CD4-positive, CD25-positive, alpha-beta regulatory T cell (primary cell): ENCODE measurements at regions not wholly inside any gene's neighbourhood (a gene's known extent, or its start where the extent isn't known, plus 50 kb on each side); places are given as distances from the start of the nearest gene placed in this dataset.

Experiments
- ATAC-seq, 2 donors: fragments of 150-1000 bp; cut with Tn5 transposase; one replicate each; pipeline ENCODE4 v1.10.0; 2021; ENCODE audit warnings: low read depth in 2 of 2, moderate number of reproducible peaks in 2 of 2, moderate library complexity in 1 of 2
- DNase-seq, 3 donors: peaks; one replicate each; pipeline versions ENCODE4 v3.0.0 to v3.0.0-alpha.2; 2012 to 2022; ENCODE audit warnings: mixed read lengths in 1 of 3
- H3K27ac ChIP-seq: one replicate; pipeline ENCODE4 v1.7.0; 2013; ENCODE audit warnings: mild to moderate bottlenecking, low read length; ENCODE audit not compliant: insufficient read depth, poor library complexity, severe bottlenecking
- H3K27me3 ChIP-seq: one replicate; pipeline ENCODE4 v1.7.0; 2013; ENCODE audit warnings: low read length; ENCODE audit not compliant: control insufficient read depth, insufficient read depth
- H3K36me3 ChIP-seq: one replicate; pipeline ENCODE4 v1.7.0; 2013; ENCODE audit warnings: mild to moderate bottlenecking, low read length, moderate library complexity; ENCODE audit not compliant: control insufficient read depth, insufficient read depth
- H3K4me1 ChIP-seq: 2 replicates; pipeline ENCODE4 v1.7.0; 2013; ENCODE audit warnings: mild to moderate bottlenecking, low read length; ENCODE audit not compliant: insufficient read depth, control insufficient read depth, poor library complexity, severe bottlenecking
- H3K4me3 ChIP-seq: one replicate; pipeline ENCODE4 v1.7.0; 2013; ENCODE audit warnings: low read depth, mild to moderate bottlenecking, low read length, moderate library complexity
- H3K9me3 ChIP-seq, 2 experiments: 1 replicate in 1 of 2; 2 replicates in 1 of 2; pipeline ENCODE4 v1.7.0; 2013; ENCODE audit warnings: low read length in 2 of 2, mild to moderate bottlenecking in 1 of 2, moderate library complexity in 1 of 2; ENCODE audit not compliant: control insufficient read depth in 2 of 2
- H3K27ac Mint-ChIP-seq, 3 donors: one replicate each; pipeline ENCODE4 v1.8.0; 2020 to 2022; ENCODE audit warnings: mild to moderate bottlenecking in 3 of 3, mixed read lengths in 3 of 3, moderate library complexity in 2 of 3
- H3K27me3 Mint-ChIP-seq: one replicate; pipeline ENCODE4 v1.8.0; 2022; ENCODE audit warnings: mild to moderate bottlenecking, mixed read lengths
- H3K36me3 Mint-ChIP-seq: one replicate; pipeline ENCODE4 v1.8.0; 2020; ENCODE audit warnings: mixed read lengths
- H3K4me1 Mint-ChIP-seq, 4 donors: one replicate each; pipeline ENCODE4 v1.8.0; 2020 to 2022; ENCODE audit warnings: mixed read lengths in 4 of 4, mild to moderate bottlenecking in 1 of 4
- H3K4me3 Mint-ChIP-seq, 4 donors: one replicate each; pipeline ENCODE4 v1.8.0; 2020 to 2022; ENCODE audit warnings: mild to moderate bottlenecking in 4 of 4, mixed read lengths in 4 of 4, moderate library complexity in 3 of 4
- H3K9me3 Mint-ChIP-seq, 7 donors: one replicate each; pipeline ENCODE4 v1.8.0; 2020 to 2022; ENCODE audit warnings: mixed read lengths in 7 of 7, mild to moderate bottlenecking in 3 of 7, moderate library complexity in 2 of 7

DNA sequence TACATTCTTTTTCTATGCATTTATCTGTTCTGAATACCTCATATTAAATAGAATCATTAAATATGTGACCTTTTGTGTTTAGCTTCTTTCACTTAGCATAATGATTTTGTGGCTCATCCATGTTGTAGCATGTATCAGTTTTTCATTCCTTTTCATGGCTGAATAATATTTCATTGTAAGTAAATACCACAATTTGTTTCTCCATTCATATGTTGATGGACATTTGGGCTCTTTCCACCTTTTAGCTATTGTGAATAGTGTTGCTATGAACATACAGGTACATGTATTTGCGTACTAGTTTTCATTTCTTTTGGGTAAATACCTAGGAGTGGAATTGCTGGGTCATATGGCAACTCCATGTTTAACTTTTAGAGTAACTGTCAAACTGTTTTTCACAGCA lies 85.1 kb downstream of the GNL3L start:
- Histone ChIP-seq H3K9me3 (no peaks in the 10 kb centered on the region), H3K27me3 (no peaks in the 10 kb centered on the region), H3K4me1 (no peaks in the 10 kb centered on the region), H3K36me3 (no peaks in the 10 kb centered on the region), H3K27ac (no peak overlapping the region), H3K4me3 (no peak overlapping the region)
- no peaks in the 10 kb centered on the region for H3K27me3 Mint-ChIP-seq
- H3K4me1 Mint-ChIP-seq, result no peaks in the 10 kb centered on the region
- H3K4me3 Mint-ChIP-seq, result peak overlapping the region in 1 of 4 donors; percentile 25
- DNase-seq (no peak), ATAC-seq (no peak)
- H3K27ac Mint-ChIP-seq, result no peak overlapping the region
- peaks cover 0 to 13% (median 10%) of the 10 kb centered on the region in 7 donors for H3K9me3 Mint-ChIP-seq
- H3K36me3 Mint-ChIP-seq, result peaks cover 14% of the 10 kb centered on the region

DNA sequence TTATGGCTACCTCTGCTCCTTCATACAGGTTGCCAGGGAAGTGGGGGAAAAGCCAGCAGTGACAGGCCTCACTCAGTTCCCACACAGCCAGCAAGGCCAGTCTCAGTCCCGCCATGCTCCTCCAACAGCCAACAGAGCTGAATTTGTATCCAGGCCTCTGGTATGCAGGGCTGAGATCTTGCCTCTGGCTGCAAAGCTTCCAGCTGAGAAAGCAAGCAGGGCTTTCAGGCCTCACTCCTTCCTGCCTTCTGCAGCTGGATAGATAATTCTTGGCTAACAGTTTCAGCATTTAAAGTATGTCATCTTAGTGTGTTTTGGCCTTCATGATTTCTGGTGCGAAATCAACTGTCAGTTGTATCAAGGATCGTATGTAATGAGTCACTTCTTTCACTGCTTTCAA lies 103.6 kb downstream of the GNL3L start:
- H3K4me3 Mint-ChIP-seq, result no peak overlapping the region
- peaks cover 0 to 21% (median 8%) of the 10 kb centered on the region in 7 donors for H3K9me3 Mint-ChIP-seq

GRCh38 chrX:54639018-54639345 lies 109.0 kb downstream of the GNL3L start:
- peak in 1 of 3 donors; percentile 3 for DNase-seq
- Histone ChIP-seq H3K27me3 (no peaks in the 10 kb centered on the region), H3K4me3 (peak overlapping the region; percentile 27), H3K27ac (peak overlapping the region; percentile 95), H3K4me1 (peaks cover 5% of the 10 kb centered on the region), H3K9me3 (no peaks in the 10 kb centered on the region), H3K36me3 (no peaks in the 10 kb centered on the region)
- Mint-ChIP-seq H3K4me1 (peaks cover 0 to 22% (median 13%) of the 10 kb centered on the region in 4 donors), H3K36me3 (peaks cover 4% of the 10 kb centered on the region), H3K27ac (peak overlapping the region in 2 of 3 donors; percentile 98 to 99), H3K9me3 (peaks cover 0 to 7% (median 2%) of the 10 kb centered on the region in 7 donors), H3K4me3 (peak overlapping the region; percentile 89 to 98 (median 94)), H3K27me3 (peaks cover 1% of the 10 kb centered on the region)
- no peak for ATAC-seq

More for the DNA sequence above, 103.6 kb downstream of the GNL3L start:
- H3K27ac Mint-ChIP-seq, result no peak overlapping the region
- peaks cover 0 to under 1% (median 0%) of the 10 kb centered on the region in 4 donors for H3K4me1 Mint-ChIP-seq
- Histone ChIP-seq H3K4me1 (no peaks in the 10 kb centered on the region), H3K9me3 (no peaks in the 10 kb centered on the region), H3K27ac (no peak overlapping the region), H3K27me3 (no peaks in the 10 kb centered on the region), H3K36me3 (no peaks in the 10 kb centered on the region), H3K4me3 (no peak overlapping the region)
- peaks cover 14% of the 10 kb centered on the region for H3K27me3 Mint-ChIP-seq
- ATAC-seq (no peak), DNase-seq (no peak)
- peaks cover 4% of the 10 kb centered on the region for H3K36me3 Mint-ChIP-seq

DNA sequence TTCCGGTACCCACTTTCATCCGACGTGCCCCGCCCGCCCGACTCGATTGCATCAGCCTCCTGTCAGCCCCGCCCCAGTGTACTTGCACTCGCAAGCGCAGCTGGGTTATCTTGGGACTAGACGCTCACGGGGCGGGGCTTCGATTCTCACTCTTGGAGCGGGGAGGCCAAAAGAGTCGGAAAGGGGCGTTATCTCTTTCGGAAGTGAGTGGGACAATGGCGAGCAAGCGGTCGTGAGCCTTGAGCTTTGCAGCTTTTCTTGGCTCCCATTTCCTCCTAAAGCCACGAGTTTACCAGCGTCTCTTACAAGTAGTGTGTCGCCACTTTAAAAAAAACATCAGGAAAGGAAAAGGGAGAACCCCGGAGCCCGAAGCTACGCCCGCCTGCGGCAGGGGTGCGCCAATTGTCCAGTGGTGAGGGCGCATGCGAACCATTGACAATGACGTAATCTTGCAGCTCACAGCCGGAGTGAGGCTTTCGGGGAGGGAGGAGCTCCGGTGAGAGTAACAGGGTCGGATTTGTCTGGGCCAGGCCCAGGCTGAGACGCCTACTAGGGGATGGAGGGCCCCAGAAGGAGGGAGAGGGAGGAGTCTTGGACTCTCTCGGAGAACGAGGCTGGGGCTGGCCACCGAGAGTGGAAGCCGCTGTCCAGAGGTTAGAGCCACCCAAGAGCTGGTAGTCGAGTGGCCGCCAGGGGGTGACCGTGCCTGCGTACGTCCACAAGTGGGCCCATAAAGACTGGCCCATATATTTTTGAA lies 109.5 kb downstream of the GNL3L start:
- Histone ChIP-seq H3K27ac (peak overlapping the region; percentile 95), H3K4me3 (peak overlapping the region; percentile 79), H3K9me3 (no peaks in the 10 kb centered on the region), H3K36me3 (no peaks in the 10 kb centered on the region), H3K4me1 (peaks cover 5% of the 10 kb centered on the region), H3K27me3 (no peaks in the 10 kb centered on the region)
- Mint-ChIP-seq H3K27ac (peak overlapping the region; percentile 98 to 99 (median 99)), H3K9me3 (peaks cover 0 to 7% (median 2%) of the 10 kb centered on the region in 7 donors), H3K4me1 (peaks cover 0 to 22% (median 13%) of the 10 kb centered on the region in 4 donors), H3K27me3 (no peaks in the 10 kb centered on the region), H3K36me3 (peaks cover 4% of the 10 kb centered on the region), H3K4me3 (peak overlapping the region; percentile 89 to 98 (median 94))
- peak; percentile 88 to 89 for ATAC-seq
- DNase-seq, result peak; percentile 87 to 96 (median 89)

DNA sequence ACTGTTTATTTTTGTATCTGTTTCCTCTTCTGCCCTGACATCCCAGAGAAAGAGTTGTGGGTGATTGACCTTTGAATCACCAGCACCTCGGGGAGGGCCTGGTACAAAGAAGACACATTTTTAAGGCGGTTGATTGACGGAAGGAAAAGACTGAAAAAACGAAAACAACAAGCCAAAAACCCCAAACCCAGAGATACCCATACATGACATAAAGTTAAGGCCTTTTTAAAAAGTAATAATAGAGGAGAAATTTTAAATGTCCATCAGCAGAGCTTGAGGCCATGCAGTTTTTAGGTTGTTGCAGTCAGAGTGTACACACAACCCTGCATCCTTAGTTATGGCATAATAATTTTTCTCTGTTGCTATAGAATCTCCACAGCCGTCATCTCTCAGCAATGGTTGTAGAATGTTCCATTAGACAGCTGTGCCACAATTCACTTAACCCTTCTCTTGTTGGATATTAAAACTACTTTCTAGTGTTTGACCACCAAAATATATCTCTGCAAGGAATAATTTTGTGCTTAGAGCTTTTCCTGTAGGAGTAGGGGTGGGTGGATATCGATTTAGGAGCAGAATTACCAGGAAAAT lies 110.2 kb downstream of the GNL3L start:
- Mint-ChIP-seq H3K9me3 (peaks cover 0 to 7% (median 2%) of the 10 kb centered on the region in 7 donors), H3K36me3 (peaks cover under 1% of the 10 kb centered on the region), H3K27ac (peak overlapping the region; percentile 98 to 99 (median 99)), H3K27me3 (no peaks in the 10 kb centered on the region), H3K4me1 (peaks cover 0 to 22% (median 13%) of the 10 kb centered on the region in 4 donors), H3K4me3 (peak overlapping the region; percentile 89 to 98 (median 94))
- no peaks in the 10 kb centered on the region for H3K27me3 ChIP-seq
- no peaks in the 10 kb centered on the region for H3K36me3 ChIP-seq
- peak overlapping the region; percentile 95 for H3K27ac ChIP-seq
- DNase-seq (no peak), ATAC-seq (no peak)
- peaks cover 5% of the 10 kb centered on the region for H3K4me1 ChIP-seq
- H3K9me3 ChIP-seq, result no peaks in the 10 kb centered on the region
- H3K4me3 ChIP-seq, result peak overlapping the region; percentile 61

GRCh38 chrX:54640736-54641135 lies 110.7 kb downstream of the GNL3L start:
- H3K27ac ChIP-seq, result peak overlapping the region; percentile 95
- H3K4me3 Mint-ChIP-seq, result no peak overlapping the region
- DNase-seq, result no peak

DNA sequence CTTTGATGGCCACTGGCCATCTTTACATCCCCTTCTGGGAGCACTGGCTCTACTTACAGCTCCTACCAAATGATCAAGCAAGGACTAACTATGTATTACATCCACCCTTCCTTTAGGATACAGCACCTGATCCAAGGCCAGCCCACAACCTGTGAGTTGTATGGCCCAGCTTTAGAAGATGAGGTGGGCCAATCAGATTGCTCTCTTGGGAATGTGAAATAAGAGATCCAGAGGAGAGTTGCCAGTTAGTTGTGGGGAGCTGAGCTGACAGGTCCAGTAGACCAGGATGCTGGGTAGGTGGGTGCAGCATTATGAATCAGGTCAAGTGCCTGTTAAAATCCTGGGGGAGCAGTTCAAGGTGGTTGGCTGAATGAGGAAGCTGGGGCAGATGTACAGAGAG lies 111.5 kb downstream of the GNL3L start:
- H3K4me1 ChIP-seq, result peaks cover 5% of the 10 kb centered on the region
- H3K27ac ChIP-seq, result no peak overlapping the region
- no peaks in the 10 kb centered on the region for H3K27me3 Mint-ChIP-seq
- H3K4me3 Mint-ChIP-seq, result peak overlapping the region in 1 of 4 donors; percentile 27
- no peaks in the 10 kb centered on the region for H3K36me3 Mint-ChIP-seq
- ATAC-seq (no peak), DNase-seq (no peak)
- no peaks in the 10 kb centered on the region for H3K27me3 ChIP-seq
- H3K4me1 Mint-ChIP-seq, result peaks cover 0 to 22% (median 13%) of the 10 kb centered on the region in 4 donors
- no peaks in the 10 kb centered on the region for H3K36me3 ChIP-seq
- no peaks in the 10 kb centered on the region for H3K9me3 ChIP-seq
- no peaks in the 10 kb centered on the region for H3K9me3 Mint-ChIP-seq
- no peak overlapping the region for H3K4me3 ChIP-seq
- H3K27ac Mint-ChIP-seq, result peak overlapping the region in 1 of 3 donors; percentile 62

More at GRCh38 chrX:54640736-54641135, 110.7 kb downstream of the GNL3L start:
- peak overlapping the region in 1 of 3 donors; percentile 98 for H3K27ac Mint-ChIP-seq
- no peaks in the 10 kb centered on the region for H3K27me3 ChIP-seq
- no peaks in the 10 kb centered on the region for H3K9me3 ChIP-seq
- H3K4me1 Mint-ChIP-seq, result peaks cover 0 to 22% (median 13%) of the 10 kb centered on the region in 4 donors
- no peaks in the 10 kb centered on the region for H3K36me3 ChIP-seq
- peaks cover 0 to 4% (median 0%) of the 10 kb centered on the region in 7 donors for H3K9me3 Mint-ChIP-seq
- peaks cover 5% of the 10 kb centered on the region for H3K4me1 ChIP-seq
- H3K4me3 ChIP-seq, result no peak overlapping the region
- no peak for ATAC-seq
- H3K36me3 Mint-ChIP-seq, result no peaks in the 10 kb centered on the region
- H3K27me3 Mint-ChIP-seq, result no peaks in the 10 kb centered on the region
